GM21515 (cell line): ENCODE measurements at regions not wholly inside any gene's neighbourhood (a gene's known extent, or its start where the extent isn't known, plus 50 kb on each side); places are given as distances from the start of the nearest gene placed in this dataset.

Source experiments
- ATAC-seq: cut with Tn5 transposase; IDR thresholded peaks from one replicate; pipeline ENCODE4 v1.9.1; 2021; ENCODE audit not compliant: unreplicated experiment

DNA sequence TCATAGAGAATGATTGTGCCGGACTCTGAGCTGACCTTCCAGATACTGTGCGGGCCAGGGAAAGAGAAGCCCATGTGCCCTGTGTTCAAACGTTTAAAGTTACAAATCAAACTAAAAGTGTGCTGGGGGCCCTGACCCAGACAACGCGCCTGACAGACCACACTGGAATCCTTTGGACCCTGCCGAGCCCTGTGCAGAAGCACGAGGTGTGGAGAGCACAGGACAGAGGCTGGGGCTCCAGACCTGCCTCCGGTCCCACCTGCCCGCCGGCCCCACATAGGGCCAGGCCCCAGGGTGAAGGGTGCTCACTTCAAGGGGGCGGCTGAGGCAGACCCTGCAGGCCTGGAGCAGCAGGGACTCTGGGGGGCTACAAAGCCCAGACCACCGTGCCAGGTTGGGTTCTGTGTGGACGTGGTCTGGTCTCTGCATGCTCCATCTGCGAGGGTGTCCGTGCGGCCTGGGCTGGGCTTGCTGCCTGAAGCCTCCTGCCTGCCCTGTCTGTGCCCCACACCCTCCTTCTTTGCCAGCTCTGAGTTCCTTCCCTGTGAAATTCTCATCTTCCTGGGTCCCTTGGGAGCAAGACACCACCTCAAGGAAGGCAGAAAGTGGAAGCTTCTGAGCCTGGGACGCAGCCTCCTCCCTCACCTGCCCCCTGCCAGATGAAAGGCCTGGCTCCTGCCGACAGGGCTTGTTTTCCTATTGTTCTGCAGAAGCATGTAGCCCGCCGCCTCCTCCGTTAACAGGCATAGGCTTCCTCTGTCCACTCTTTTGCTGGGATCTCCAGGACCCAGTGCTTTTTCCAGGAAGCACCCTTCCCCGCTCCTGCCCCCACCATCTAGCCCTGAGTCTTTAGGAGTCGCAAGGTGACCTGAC, 186.2 kb downstream of the ERMARD start:
- no peak for ATAC-seq

DNA sequence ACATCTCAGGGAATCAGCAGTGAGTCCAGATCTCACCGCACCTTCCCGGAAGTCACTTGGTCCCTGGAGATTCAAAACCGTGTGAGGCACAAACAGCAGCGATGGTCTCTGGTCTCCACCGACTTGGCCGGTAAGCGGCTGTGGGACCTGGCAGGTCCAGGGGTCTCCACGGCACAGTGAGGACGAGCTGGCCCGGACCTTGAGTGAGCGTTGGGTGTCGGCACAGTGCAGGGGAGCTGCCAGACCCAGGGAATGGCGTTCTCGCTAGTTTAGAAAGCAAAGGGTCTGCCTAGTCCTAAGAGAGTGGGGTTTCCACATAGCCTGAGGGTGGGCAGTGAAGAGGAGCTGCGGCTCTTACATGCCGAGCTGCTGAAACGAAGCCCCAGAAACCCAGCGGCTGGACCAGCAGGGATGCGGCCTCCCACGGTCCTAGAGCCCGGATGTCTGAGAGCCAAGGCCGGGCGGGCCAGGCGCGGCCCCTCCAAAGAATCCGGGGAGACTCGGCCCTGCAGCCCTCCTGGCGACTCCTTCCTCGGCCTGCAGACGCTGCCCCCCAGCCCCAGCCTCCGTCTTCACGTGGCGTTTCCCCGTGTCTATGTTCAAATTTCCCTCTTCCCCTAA, 185.0 kb downstream of the ERMARD start:
- no peak for ATAC-seq

DNA sequence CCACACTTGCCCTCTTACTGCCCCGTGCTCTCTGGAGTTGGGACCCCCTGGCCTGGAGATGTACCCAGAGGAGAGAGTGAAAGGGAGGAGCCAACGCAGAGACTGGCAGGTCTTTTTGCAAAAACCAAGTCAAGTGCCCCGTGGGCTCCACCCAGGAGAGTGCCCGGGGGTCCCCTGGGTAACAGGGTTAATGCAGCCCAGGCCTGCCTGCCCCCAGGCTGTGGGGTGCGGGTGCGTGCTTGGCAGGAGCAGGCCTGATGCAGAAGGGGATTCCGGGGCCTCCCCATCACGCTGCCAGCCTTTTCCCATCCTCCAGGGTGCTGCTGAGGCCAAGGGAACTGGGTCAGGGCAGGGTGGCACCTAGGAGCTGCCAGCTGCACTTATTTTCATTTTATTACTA, 184.4 kb downstream of the ERMARD start:
- ATAC-seq, result no peak

DNA sequence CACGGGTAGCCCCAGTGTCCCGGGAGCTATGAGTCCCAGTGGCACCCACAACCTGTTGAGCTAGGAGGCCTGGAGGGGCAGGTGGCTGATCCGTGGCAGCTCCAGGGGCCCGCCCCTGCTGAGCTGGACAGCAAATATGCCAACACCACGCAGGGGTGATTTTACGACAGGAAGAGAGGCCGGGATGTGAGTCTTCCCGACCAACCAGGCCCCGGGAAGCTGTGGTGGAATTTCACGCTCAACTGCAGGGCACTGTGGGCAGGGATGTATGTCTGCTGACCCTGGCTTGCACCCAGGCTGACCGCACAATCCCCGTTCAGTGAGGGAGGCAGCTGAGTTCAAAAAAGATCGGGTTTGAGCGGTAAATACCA, 183.9 kb downstream of the ERMARD start:
- ATAC-seq, result no peak

DNA sequence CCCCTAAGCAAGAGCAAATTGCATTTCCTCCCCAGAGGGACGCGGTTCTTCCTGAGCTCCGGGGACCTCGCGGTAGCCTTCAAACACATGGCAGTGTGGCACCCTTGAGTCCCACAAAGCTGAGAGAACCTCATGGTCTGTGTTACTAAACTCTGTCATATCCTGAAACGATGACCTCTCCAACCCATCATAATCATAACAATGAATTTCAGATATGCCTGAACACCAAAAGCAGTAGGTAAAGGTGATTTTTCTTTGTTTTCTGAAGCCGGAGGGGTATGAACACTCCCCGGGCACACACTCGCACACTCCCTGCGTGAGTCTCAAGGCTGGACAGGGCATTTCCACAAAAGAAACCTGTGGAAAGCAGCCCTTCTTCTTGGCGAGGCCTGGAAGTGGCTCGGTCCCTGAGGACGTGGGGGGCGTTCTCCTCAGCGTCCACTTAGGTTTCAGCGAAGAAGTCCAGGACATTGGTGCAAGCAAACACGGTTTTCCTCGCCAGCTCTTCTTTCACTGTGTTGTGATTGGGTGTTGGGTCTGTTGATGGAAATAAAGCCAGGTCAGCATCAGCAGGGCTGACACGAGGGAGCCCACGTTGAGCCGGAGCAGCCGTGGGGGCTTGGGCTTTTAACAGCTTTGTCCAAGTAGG, 183.4 kb downstream of the ERMARD start:
- no peak for ATAC-seq

DNA sequence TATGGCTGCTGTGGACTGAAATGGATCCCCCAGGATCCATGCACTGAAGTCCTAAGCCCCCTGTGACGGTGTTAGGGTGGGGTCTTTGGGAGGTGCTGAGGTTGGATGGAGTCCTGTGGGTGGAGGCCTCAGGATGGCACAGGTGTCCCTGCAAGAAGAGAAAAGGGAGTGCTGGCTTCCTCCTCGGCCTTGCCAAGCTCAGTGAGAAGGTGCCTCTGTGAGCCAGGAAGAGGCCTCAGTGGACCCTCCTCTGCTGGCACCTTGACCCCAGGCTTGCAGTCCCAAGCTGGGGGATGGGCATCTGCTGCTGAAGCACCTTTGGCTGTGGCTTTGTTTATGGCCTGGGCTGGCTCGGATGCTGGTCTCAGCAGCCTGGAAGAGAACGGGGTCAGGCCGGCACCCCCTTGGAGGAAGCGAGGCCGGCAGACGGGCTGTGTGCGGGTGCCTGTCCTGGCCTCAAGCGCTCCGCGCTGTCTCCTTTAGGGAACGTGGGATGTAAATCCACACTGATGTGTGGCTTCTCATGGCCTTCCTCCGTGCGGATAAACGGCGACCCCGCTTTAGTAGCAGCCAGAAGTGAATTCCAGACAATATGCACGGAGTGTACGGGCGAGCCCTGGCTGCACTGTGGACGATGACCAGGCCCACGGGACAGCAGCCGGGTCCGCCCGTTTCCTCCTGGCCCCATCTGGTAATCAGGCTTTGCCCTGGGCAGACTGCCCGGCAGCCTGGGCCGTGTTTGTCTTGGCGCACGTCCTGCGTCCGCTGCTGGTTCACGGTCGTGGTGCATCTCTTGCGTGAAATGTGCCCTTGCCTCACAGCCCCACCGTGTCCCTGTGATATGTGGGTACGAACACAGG, 182.6 kb downstream of the ERMARD start:
- no peak for ATAC-seq

DNA sequence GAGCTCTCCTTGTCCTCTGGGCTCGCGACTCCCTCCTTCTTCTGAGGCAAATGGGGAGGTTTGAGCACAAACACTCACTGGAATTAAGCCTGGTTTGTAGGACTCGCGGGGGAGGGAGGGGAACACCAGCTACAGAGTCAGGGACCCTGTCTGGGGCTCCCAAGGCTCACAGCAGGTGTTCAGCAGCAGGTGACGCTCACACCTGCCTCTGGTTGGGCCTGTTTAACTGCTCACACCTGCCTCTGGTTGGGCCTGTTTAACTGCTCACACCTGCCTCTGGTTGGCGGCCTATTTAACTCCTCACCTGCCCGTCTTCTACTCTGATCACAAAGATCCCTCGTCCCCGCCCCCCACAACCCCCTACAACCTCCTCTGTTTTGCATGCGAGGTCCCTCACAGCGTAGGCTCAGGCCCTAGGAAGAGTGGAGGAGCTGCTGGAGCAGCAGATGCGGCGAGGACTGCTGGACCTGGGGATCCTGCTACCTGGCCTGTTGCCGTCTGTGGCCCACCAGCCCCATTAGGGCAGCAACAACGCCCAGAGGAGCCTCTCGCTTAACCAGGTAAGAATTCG, 181.9 kb downstream of the ERMARD start:
- ATAC-seq, result no peak

DNA sequence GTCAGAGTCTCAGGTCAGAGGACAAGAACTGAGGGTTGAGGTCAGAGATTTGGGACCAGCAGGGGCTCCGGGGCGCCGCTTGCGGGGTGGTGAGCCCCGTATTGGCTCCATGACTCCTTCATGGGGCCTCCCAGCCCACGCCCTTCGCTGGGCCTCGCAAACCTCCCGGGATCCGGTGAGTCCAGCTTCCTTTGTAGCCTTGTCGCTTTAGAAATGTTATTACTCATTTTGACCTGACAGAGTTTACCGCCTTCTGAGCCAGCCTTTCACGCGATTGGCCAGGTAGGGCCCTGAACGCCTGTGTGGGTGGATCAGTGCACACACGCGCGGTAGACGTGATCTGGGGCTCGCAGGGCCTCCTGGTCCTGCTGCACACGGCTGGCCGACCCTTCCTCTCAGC, 181.1 kb downstream of the ERMARD start:
- no peak for ATAC-seq

DNA sequence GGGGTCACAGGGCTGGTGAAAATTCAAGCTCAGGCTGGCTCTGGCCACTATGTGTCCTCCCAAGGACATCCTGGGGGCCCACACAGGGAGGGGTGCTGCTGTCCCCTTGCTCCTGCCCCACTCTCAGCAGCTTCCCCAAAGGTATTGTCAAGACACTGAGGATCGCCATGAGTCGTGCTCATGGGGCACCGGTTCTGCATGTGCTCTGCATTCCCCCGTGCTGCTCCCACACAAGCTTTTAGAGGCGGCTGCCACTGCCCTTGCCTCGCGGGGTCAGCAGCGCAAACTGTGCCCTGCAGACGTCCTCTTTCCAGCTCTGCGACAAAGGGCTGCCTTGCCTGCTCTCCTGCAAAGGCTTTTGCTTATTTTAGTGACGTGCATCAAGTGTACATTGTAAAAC, 179.8 kb downstream of the ERMARD start:
- ATAC-seq, result no peak

DNA sequence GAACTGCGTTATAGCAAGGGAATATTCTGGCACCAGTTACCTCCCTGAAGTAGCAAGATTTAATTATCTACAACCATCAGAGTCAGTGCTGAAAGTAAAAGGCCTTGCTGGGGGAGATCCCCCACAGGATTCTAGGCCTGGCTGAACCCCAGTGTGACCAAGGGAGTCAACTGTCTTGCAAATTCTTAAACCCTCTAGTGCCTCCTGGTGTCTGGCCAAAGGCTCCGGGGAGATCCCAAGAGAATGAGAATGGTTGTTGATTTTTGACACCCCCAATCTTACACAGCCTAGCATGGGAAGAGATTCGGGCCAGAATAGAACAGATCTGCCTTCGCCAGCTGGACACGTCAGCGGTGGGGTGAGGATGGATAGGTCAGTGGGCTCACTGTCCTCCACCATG, 179.4 kb downstream of the ERMARD start:
- no peak for ATAC-seq

DNA sequence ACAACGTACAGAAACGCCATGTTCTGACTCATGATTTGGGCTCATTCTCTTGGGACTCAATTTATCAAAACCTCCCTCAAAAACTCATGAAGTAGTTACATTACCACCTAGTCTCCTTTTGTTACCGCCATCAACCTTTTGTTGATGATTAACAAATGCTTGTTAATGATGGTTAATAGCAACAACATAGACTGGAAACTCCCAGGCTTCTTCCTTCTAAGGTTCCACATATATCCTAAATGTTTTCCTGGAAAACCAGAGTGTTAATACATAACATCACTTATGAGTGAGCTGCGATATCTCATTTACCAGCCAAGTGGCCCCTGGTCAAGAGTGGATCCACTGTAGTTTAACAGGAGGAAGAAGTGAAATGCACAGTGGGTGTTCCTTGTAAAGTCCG, 176.3 kb downstream of the ERMARD start:
- ATAC-seq, result no peak

DNA sequence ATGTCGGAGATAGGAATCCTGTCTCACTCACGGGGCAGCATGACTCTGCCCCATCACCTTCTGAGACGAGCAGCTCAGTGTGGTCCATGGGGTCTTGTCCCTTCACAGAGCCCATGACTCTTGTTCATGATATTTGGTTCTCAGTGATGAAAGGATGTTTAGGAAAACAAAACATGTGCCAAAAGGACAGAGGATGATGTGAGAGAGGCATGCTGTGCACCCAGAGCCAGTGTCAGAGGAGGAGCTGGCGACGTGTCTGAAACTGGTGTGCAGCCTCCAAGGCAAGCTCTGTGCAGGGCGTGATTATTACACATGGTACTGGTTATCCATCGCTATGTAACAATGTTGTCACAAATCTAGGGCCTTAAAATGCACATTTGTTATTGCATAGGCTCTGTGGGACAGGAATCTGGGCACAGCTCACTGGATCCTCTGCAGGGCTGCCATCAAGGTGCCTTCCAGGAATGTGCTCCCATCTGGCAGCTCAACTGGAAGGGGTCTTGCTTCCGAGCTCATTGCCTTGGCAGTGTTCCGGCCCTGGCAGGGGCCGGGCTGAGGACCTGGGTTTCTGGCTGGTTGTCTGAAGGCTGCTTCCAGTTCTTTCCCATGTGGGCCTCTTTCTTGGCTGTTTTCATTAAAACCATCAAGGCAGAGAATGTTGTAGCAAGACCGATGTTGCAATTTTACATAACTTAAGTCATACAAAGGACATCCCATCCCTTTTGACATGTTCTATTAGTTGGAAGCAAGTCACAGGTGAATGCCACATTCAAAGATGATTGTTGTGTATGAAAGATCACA, 175.4 kb downstream of the ERMARD start:
- no peak for ATAC-seq

DNA sequence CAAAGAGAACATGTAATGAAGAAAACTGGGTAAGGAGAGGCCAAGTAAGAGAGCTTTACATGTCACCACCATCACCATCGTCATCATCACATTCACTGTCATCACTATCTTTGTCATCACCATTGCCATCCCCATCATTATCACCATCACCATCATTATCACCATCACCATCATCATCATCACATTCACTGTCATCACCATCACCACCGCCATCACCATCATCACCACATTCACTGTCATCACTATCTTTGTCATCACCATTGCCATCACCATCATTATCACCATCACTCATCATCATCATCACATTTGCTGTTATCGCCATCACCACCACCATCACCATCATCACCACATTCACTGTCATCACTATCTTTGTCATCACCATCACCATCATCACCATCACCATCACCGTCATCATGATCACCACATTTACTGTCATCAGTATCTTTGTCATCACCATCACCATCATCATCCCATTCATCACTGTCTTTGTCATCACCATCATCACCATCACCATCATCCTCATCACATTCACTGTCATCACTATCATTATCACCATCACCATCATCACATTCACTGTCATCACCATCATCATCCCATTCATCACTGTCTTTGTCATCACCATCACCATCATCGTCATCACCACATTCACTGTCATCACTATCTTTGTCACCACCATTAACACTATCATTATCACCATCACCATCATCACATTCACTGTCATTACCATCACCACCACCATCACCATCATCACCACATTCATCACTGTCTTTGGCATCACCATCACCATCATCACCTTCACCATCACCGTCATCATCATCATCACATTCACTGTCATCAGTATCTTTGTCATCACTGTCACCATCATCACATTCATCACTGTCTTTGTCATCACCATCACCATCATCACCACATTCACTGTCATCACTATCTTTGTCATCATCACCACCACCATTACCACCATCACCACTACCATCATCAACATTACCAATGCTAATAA, 172.3 kb downstream of the ERMARD start:
- no peak for ATAC-seq

DNA sequence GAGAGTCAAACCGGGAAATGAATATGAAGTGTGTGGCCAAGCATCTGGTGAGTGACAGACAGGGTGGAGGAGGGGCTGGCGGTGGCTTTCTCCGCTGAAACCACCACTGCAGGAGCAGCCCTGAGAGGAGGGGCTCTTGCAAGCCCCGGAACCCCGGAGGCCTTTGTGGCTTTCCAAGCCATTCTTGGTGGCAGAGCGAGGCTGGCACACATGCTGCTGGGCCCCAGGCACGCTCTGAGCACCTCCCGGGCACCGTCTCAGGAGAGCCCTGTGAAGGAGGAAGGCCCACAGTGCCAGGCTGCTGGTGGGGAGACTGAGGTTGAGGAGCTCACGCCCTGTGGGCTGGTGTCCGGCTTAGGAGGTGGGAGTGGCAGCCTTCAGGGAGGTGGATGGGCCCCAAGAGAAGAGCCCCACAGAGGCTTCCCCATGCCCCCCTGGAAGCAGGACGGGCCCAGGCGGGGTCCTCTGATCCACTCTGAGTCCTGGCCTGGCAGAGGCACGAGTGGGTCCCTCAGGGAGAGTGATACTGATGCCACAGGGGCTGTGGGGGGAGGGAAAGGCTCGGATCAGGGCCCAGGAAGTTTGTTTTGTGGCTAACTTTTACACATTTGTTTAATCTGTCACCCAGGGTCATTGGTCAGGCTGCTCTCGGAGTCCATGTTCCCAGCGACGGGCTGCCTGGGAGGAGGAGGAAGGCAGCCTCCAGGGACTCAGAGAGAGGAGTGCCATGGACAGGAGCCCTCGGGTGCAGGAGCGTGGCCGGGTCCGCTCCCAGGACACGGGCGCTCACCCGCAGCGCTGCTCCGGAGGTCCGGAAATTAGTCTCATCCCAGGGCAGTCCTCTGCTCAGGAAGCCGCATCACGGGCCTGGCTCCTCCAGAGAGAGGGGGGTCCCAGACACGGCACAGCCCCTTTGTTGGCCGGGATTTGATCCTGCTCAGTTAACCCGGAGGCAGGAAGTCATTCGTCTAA, 170.7 kb downstream of the ERMARD start:
- ATAC-seq, result no peak

DNA sequence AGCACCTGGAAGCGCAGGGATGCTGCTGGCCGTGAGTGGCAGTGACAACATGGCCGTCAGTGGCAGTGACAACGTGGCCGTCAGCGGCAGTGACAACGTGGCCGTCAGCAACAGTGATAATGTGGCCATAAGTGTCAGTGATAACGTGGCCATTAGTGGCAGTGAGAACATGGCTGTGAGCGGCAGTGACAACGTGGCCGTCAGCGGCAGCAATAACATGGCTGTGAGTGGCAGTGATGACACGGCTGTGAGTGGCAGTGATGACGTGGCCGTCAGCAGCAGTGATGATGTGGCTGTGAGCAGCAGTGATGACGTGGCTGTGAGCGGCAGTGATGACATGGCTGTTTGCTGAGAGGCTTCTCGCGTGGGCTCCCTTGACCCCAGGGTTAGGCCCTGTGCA, 169.8 kb downstream of the ERMARD start:
- ATAC-seq, result no peak

DNA sequence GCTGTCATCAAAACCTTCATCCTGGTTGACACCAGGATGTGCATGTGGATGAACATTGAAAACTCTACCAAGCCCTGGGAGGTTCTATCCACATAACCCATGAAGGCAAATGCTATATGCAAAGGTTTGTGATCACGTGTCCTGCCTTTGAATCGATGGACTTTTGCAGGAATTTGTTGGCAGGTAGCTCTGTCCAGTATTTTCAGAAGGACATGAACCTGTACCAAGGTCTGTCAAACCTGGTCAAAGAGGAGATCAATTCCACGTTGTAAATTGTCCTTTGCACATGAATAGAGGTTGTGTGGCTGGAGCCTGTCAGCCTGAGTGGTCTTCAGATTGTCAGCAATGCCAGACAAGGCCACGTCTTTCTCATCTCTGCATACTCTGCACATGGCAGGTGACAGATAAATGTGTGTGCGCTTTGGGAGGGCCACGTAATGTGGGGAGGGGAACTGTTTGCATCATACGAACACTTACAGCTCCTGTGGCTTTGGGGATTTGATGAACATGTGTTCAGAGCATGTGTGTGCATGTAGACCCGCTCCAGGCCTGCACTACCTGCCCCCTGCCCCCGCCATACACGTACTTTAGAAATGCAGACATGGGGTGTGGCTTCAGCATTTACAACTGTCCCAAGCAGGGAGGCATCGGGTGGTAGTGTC, 169.1 kb downstream of the ERMARD start:
- no peak for ATAC-seq

DNA sequence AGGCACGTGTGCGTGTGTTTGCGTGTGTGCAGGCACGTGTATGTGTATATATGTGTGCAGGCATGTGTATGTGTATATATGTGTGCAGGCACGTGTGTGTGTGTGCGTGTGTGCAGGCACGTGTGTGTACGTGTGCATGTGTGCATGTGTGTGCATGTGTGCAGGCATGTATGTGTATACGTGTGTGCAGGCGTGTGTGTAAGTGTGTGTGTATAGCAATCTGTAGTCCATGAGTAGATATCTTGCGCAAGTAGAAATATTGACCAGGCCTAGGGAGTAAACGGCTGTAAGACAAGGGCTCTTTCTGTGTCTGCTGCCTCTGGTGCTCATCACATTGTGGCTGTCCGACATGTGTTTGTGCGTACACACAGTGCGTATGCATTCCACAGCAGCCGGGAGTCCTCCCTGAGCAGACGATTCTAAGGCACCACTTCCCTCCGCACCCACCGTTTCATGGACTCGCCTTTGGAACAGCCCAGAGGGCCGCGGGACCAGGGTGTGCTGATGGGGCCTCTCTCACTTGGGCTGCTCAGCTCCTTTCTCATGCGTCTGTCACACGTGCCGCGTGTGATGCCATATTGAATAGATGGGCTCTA, 167.6 kb downstream of the ERMARD start:
- ATAC-seq, result no peak
